ENCODE measurements at regions not wholly inside any gene's neighbourhood (a gene's known extent, or its start where the extent isn't known, plus 50 kb on each side); places are given as distances from the start of the nearest gene placed in this dataset.
"Not testable (repeated sequence)": the region's sequence is repeated elsewhere in the genome, so short reads cannot be mapped to it uniquely, and the experiment has no call there.

- not testable (repeated sequence) for TF ChIP-seq POLR2A (IDR thresholded peaks at IDR 0.05; ENCODE audit: low read depth, low read length); JUN (IDR thresholded peaks at IDR 0.05; ENCODE audit: borderline replicate concordance, insufficient read depth, insufficient read length, low read depth); CTCF (IDR thresholded peaks at IDR 0.05; ENCODE audit: extremely low read depth in 1 of 2, insufficient read depth in 1 of 2, low read depth in 1 of 2, low read length in 2 of 2); MYC (IDR thresholded peaks at IDR 0.05; ENCODE audit: low read depth, low read length); POLR2AphosphoS5 (IDR thresholded peaks at IDR 0.05; ENCODE audit: insufficient read depth, low read depth, low read length); EZH2 (IDR thresholded peaks at IDR 0.05; ENCODE audit: borderline replicate concordance, low read depth, low read length, severe bottlenecking); FOS (IDR thresholded peaks at IDR 0.05; ENCODE audit: borderline replicate concordance, insufficient read depth, low read length); GATA2 (IDR thresholded peaks at IDR 0.05; ENCODE audit: insufficient read depth, insufficient read length, low read depth, low read length)
- TF ChIP-seq, protein P1, sequence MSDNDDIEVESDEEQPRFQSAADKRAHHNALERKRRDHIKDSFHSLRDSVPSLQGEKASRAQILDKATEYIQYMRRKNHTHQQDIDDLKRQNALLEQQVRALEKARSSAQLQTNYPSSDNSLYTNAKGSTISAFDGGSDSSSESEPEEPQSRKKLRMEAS (IDR thresholded peaks at IDR 0.05; ENCODE audit: insufficient read depth, insufficient read length) = not testable (repeated sequence)
These were observed 1369.2 kb downstream of the CDH12 start for GRCh38 chr5:21483790-21484497.

Measured in endothelial cell of umbilical vein (primary cell).